ENCODE measurements at regions not wholly inside any gene's neighbourhood (a gene's known extent, or its start where the extent isn't known, plus 50 kb on each side); places are given as distances from the start of the nearest gene placed in this dataset.

DNA sequence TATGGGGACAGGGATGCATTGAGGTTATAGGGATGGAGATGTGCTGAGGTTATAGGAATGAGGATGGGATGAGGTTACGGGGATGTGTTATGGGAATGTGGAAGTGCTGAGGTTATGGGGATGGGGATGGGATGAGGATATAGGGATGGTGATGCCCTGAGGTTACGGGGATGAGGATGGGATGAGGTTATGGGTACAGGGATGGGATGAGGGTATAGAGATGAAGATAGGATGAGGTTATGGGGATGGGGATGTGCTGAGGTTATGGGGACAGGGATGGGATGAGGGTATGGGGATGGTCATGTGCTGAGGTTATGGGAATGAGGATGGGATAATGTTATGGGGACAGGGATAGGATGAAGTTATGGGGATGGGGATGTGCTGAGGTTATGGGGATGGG lies 542.8 kb downstream of the CDH26 start:
- TF ChIP-seq CBX8 (IDR thresholded peaks at IDR 0.05) (no peak), FOSL2 (IDR thresholded peaks at IDR 0.05) (no peak), FOSL2 (CRISPR knock-in tag; IDR thresholded peaks at IDR 0.05) (no peak), CTCF (IDR thresholded peaks at IDR 0.05) (no peak), HDAC2 (IDR thresholded peaks at IDR 0.05) (no peak), EP300 (IDR thresholded peaks at IDR 0.05) (no peak), RARB (CRISPR knock-in tag; IDR thresholded peaks at IDR 0.05) (no peak), MAZ (IDR thresholded peaks at IDR 0.05; ENCODE audit: borderline replicate concordance, low read depth, low read length) (no peak), POLR2A (IDR thresholded peaks at IDR 0.05; ENCODE audit: low read length) (no peak), SREBF2 (IDR thresholded peaks at IDR 0.05) (no peak)
- TF ChIP-seq, protein P1, sequence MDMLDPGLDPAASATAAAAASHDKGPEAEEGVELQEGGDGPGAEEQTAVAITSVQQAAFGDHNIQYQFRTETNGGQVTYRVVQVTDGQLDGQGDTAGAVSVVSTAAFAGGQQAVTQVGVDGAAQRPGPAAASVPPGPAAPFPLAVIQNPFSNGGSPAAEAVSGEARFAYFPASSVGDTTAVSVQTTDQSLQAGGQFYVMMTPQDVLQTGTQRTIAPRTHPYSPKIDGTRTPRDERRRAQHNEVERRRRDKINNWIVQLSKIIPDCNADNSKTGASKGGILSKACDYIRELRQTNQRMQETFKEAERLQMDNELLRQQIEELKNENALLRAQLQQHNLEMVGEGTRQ (IDR thresholded peaks at IDR 0.05), result no peak
- TF ChIP-seq, protein P2, sequence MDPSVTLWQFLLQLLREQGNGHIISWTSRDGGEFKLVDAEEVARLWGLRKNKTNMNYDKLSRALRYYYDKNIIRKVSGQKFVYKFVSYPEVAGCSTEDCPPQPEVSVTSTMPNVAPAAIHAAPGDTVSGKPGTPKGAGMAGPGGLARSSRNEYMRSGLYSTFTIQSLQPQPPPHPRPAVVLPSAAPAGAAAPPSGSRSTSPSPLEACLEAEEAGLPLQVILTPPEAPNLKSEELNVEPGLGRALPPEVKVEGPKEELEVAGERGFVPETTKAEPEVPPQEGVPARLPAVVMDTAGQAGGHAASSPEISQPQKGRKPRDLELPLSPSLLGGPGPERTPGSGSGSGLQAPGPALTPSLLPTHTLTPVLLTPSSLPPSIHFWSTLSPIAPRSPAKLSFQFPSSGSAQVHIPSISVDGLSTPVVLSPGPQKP (IDR thresholded peaks at IDR 0.05; ENCODE audit: low read depth, low read length), result no peak
